ENCODE measurements at regions not wholly inside any gene's neighbourhood (a gene's known extent, or its start where the extent isn't known, plus 50 kb on each side); places are given as distances from the start of the nearest gene placed in this dataset.

- DNase-seq, result no peak
- in situ Hi-C loops (cut with MboI; ENCODE audit: low pct_unique_long_range_greater_than_20kb, low sequenced_read_pairs), result loop anchor here (25.0 kb wide), 1 partner anchor 296 kb away; no protein-coding TSS in a partner anchor
Measured at GRCh38 chr3:10766049-10766705, 49.9 kb upstream of the SLC6A11 start.

Data from KBM-7 (cell line).